Kidney epithelial cell (primary cell): ENCODE measurements at regions not wholly inside any gene's neighbourhood (a gene's known extent, or its start where the extent isn't known, plus 50 kb on each side); places are given as distances from the start of the nearest gene placed in this dataset.

Source experiments
- DNase-seq: peaks from one replicate; pipeline ENCODE4 v3.0.0-alpha.2; 2010; ENCODE audit warnings: low read depth
- H3K27me3 ChIP-seq: 2 replicates; pipeline ENCODE4 v1.6.0; 2011; ENCODE audit warnings: low read length; ENCODE audit not compliant: control insufficient read depth, insufficient read depth
- H3K36me3 ChIP-seq: 2 replicates; pipeline ENCODE4 v1.5.1; 2011; ENCODE audit warnings: low read length; ENCODE audit not compliant: control insufficient read depth, insufficient read depth
- H3K4me3 ChIP-seq: 2 replicates; pipeline ENCODE4 v1.5.1; 2011; ENCODE audit warnings: low read depth, mild to moderate bottlenecking, control low read depth, low read length
- CTCF ChIP-seq: IDR thresholded peaks from 2 replicates; pipeline ENCODE4 v1.5.1; 2011; ENCODE audit warnings: mild to moderate bottlenecking, moderate library complexity, low read length, control low read depth, inconsistent platforms; ENCODE audit not compliant: insufficient read depth, poor library complexity, severe bottlenecking

- TF ChIP-seq CTCF: no peak
- DNase-seq: no peak
- Histone ChIP-seq H3K36me3 (no peaks in the 10 kb centered on the region), H3K4me3 (no peak overlapping the region), H3K27me3 (no peaks in the 10 kb centered on the region)
Measured at GRCh38 chr22:47588578-47588960, 826.1 kb downstream of the TBC1D22A start.

DNA sequence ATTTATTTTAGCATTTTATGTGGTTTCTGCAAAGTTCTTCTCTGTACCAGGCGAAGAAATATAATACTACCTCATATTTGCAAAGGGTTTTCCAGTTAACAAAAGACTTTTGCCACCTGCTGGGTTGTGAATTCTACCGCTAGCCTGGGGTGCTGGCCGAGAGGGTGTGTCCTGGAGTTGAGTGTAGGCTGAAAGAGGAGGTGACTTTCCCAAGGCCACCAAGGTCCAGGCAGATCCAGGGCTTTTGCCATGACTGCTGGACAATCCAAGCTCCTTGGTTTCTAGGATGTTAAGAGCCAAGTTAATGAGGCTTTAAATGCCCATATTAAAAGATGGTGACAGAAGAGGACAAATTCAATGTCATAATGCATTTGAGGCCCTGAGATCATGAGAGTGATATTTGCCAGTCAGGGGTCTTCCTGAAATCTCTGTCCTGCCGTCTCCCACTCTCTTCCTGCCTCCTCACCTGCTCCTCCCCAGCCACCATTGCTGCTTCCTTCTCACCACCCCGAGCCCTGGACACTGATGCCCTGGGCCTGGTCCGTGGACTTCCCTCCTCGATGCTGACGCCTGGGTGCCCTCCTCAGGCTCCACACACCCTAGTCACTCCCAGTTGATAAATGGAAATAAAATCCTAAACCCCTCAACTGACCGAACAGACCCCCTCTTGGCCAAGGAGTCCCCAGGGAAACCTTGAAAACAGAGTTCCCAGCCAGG, 825.6 kb downstream of the TBC1D22A start:
- no peaks in the 10 kb centered on the region for H3K36me3 ChIP-seq
- no peaks in the 10 kb centered on the region for H3K27me3 ChIP-seq
- no peak for DNase-seq
- H3K4me3 ChIP-seq: no peak overlapping the region
- TF ChIP-seq CTCF: no peak

- no peak for DNase-seq
- no peaks in the 10 kb centered on the region for H3K36me3 ChIP-seq
- no peaks in the 10 kb centered on the region for H3K27me3 ChIP-seq
- H3K4me3 ChIP-seq: no peak overlapping the region
- TF ChIP-seq CTCF: no peak
Measured at GRCh38 chr22:47587361-47587760, 824.9 kb downstream of the TBC1D22A start.

GRCh38 chr22:47586946-47587345, 824.5 kb downstream of the TBC1D22A start:
- TF ChIP-seq CTCF: no peak
- Histone ChIP-seq H3K36me3 (no peaks in the 10 kb centered on the region), H3K27me3 (no peaks in the 10 kb centered on the region), H3K4me3 (no peak overlapping the region)
- no peak for DNase-seq

DNA sequence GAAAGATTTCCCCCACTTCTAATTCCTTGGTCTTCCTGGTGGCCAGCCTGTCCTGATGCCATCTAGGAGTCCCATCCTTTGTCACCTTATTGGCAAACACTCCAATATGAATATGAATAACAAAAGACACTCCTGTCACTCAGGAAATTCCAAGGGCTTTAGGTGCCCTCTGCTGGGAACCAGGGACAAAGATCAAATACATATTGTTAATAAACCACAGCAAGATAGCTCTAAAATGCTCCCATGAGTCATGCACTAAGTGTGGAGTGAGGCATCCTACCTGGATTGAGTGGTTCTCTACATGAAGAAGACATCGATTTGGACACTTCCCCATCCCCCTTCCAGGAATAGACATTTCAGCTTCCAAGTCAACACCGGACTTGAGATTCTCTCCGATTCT, 823.6 kb downstream of the TBC1D22A start:
- DNase-seq: no peak
- Histone ChIP-seq H3K4me3 (no peak overlapping the region), H3K27me3 (no peaks in the 10 kb centered on the region), H3K36me3 (no peaks in the 10 kb centered on the region)
- no peak for TF ChIP-seq CTCF

- Histone ChIP-seq H3K27me3 (no peaks in the 10 kb centered on the region), H3K4me3 (no peak overlapping the region), H3K36me3 (no peaks in the 10 kb centered on the region)
- TF ChIP-seq CTCF: no peak
- DNase-seq: no peak
Measured at GRCh38 chr22:47583959-47584562, 821.6 kb downstream of the TBC1D22A start.
